HG02588 (cell line): ENCODE measurements at regions not wholly inside any gene's neighbourhood (a gene's known extent, or its start where the extent isn't known, plus 50 kb on each side); places are given as distances from the start of the nearest gene placed in this dataset.
"Not testable (repeated sequence)": the region's sequence is repeated elsewhere in the genome, so short reads cannot be mapped to it uniquely, and the experiment has no call there.

Experiments
- ATAC-seq: cut with Tn5 transposase; IDR thresholded peaks from one replicate; pipeline ENCODE4 v1.9.1; 2021; ENCODE audit warnings: mild to moderate bottlenecking, moderate library complexity; ENCODE audit not compliant: unreplicated experiment

- no peak for ATAC-seq
Measured at GRCh38 chr18:78473563-78473962, 506.1 kb upstream of the SALL3 start.

GRCh38 chr18:78477840-78478239, 501.8 kb upstream of the SALL3 start:
- ATAC-seq, result no peak

- no peak for ATAC-seq
Measured at GRCh38 chr18:78479443-78479842, 500.2 kb upstream of the SALL3 start.

DNA sequence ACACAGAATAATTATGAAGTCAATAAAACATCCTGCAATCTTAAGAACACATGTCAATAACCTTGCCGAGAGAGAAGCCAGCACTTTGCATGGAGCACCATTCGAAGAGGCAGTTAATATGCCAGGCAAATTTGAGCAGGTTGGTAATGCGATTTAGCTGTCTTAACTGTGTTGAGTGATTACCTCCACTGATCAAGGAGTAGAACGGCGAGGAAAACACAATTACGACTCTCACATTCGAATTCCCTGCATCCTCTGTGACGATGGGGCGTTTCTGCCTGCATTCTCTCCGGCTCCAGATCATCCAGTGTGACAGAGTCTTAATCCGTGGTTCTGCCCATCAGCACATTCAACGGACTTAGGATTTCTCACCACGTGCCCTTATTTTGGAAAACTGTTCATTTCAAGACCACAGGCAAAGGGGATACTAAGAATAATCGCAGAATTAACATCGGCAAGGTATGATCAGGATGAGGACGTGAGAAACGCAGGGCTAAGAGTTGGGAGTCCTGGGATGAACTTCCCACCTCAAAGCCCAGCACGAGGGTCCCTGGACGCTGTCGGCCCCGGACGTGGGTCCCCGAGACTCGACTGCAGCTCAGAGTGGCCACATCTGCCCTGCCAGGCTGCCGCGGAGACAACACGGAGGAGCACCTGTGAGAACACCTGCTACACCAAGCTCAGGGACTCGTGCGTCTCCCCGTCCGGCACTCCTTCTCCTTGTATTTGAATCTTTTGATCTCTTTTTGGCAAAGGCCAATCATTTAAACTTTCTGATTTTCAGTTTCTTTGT, 499.2 kb upstream of the SALL3 start:
- no peak for ATAC-seq

DNA sequence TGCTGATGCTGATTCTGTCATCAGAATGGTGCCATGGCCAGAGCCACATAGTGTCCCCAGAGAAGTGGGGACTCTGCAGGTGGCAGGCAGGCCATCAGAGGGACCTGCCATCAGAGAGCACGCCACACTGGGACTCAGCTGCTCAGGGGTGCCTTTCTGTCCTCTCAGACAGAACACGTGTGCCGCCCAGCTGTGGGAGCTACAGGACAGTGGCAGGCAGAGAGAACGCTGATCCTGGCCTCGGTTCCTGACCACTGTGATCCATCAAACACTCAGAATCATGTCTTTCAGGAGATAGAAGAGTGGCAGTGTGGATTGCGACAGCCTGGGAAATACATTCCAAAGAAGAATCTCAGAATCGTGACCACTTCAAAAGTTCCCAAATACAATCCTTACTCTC, 497.2 kb upstream of the SALL3 start:
- no peak for ATAC-seq

- no peak for ATAC-seq
Measured at GRCh38 chr18:78487649-78488048, 492.0 kb upstream of the SALL3 start.

DNA sequence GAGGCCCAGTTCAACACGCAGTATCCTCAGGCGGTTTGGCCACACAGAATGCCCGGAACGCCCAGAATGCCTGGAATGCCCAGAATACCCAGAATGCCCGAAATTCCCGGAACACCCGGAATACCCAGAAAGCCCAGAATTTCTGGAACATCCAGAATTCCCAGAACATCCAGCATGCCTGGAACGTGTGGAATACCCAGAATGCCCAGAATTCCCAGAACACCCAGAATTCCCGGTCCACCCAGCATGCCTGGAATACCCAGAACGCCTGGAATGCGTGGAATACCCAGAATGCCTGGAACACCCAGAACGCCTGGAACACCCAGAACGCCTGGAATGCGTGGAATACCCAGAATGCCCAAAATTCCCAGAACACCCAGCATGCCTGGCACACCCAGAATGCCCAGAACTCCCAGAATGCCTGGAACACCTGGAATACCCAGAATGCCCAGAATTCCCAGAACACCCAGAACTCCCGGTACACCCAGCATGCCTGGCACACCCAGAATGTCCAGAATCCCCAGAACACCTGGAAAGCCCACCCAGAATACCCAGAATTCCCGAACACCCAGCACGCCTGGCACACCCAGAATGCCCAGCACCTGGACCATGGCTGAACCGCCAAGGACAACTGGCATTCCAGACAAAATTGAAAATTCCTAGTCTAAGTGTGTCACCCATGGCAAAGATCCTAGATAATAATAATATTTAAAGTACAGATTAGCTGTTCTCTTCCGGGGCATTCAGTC, 487.4 kb upstream of the SALL3 start:
- ATAC-seq, result no peak

- ATAC-seq, result no peak
Measured at GRCh38 chr18:78492813-78493371, 486.7 kb upstream of the SALL3 start.

DNA sequence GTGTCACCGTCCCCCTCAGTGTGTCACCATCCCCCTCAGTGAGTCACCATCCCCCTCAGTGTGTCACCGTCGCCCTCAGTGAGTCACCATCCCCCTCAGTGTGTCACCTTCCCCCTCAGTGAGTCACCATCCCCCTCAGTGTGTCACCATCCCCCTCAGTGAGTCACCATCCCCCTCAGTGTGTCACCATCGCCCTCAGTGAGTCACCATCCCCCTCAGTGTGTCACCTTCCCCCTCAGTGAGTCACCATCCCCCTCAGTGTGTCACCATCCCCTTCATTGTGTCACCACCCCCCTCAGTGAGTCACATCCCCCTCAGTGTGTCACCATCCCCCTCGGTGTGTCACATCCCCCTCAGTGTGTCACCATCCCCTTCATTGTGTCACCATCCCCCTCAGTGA, 486.1 kb upstream of the SALL3 start:
- ATAC-seq, result not testable (repeated sequence)

DNA sequence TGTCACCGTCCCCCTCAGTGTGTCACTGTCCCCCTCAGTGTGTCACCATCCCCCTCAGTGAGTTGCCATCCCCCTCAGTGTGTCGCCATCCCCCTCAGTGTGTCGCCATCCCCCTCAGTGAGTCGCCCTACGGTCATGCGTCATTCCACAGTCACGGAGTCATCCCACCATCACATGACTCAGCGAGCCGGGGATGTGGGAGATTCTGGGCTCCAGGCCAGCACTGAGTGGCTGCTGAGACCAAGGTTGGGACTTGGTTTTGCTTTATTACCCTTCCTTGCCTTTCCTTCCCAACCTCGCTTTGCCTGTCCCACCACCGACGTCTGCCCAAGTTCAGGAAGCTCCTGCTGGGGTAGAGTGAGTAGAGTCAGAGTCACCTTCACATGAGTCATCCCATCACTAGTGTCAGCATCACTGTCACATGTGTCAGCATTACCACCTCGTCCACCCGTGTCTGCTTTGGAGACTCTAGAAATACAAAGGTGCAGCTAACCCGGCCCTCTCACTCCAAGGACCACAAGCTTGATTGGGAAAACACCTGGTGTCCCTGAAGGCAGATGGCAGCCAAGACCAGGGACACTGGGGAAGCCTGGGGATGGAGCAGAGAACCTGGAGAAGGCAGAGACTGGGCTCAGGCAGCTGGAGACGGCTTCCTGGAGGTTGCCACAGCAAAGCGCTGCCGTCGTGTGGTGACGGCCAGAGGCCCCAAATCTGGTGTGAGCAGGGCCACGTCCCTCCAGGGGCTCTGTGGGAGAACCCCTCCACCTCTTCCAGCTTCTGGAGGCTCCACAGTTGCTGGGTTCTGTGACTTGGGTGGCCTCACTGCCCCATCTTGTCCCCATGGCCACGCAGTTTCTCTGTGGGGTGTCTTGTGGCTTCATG, 485.2 kb upstream of the SALL3 start:
- ATAC-seq, result no peak

DNA sequence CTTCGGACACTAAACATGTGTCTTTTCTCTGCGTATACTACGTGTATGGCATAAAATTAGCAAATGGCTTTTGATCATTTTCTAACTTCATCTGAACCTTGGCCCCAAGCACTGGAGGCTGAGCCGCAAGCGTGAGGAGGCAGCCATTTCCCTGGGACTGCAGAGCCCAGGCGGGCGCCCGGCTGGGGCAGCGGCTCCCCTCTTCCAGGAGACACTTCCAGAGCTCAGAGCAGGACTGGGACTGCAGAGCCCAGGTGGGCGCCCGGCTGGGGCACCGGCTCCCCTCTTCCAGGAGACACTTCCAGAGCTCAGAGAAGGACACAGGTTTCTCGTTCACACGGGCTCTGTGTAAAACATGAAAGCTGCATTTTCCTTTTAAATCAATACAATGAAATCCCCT, 484.1 kb upstream of the SALL3 start:
- no peak for ATAC-seq

DNA sequence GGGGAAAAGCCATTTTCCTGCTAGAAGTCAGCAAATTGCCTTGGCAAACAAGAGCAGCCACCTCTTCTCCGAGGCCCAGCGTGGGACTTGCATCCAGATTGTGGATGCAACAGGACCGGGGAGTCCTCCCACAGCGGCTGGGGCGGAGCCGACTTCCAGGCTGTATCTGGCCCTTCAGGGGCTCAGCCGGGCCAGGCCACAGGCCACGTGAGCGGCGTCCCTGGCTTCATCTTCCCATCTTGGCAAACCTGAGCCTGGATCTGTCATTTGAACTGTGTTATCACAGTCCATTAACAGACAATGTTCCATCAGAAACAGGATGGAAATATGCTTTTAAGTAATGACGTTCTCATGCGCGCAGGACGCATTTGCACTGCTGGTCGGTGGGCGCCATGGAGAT, 483.5 kb upstream of the SALL3 start:
- no peak for ATAC-seq

DNA sequence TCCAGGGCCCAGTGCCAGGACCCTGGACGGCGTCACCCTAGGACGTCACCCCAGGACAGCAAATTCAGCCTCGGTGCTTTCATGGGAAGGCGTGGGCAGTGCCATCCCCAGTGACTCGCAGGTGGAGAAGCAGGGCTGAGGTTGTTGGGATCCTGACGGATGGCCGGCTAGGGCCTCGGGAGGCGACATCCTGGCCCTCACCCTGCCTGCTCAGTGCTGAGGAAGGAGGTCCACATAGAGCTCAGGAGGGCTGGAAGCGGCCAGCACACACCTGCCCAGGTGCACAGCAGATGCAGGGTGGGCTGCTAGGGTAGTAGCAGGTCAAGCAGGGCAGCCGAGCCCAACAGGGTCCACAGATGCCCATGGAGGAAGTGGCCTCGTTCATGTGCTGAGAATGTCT, 482.0 kb upstream of the SALL3 start:
- no peak for ATAC-seq

- ATAC-seq, result no peak
Measured at GRCh38 chr18:78499586-78499985, 480.0 kb upstream of the SALL3 start.

DNA sequence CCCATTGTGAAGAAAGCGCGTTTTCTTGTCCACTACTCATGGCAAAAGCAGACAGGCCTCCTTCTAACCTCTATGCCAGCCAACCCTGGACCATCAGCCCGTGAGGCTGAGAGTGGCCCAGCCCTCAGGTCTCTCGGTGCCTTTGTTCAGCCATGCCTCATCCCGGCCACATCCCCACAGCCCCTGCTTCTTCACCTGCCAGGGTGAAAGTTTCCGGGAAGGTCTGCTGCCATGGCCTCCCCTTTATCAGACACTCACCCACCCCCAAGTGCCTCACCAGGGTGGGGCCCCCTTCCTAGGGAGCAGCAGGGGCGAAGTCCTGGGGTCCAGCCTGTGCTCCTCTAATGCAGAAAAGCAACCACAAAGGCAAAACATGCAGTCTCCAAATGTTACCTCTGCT, 478.4 kb upstream of the SALL3 start:
- ATAC-seq, result no peak

GRCh38 chr18:78503129-78503528, 476.5 kb upstream of the SALL3 start:
- ATAC-seq, result no peak

GRCh38 chr18:78505851-78506461, 473.7 kb upstream of the SALL3 start:
- no peak for ATAC-seq

GRCh38 chr18:78507217-78507616, 472.4 kb upstream of the SALL3 start:
- ATAC-seq, result no peak

DNA sequence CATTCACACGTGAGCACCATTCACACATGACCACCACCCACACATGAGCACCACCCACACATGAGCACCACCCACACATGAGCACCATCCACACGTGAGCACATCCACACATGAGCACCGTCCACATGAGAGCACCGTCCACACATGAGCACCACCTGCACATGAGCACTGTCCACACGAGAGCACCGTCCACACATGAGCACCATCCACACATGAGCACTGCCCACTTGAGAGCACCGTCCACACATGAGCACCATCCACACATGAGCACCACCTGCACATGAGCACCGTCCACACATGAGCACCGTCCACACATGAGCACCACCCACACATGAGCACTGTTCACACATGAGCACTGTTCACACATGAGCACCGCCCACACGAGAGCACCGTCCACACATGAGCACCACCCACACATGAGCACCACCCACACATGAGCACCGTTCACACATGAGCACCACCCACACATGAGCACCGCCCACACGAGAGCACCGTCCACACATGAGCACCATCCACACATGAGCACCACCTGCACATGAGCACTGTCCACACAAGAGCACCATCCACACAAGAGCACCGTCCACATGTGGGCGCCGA, 471.3 kb upstream of the SALL3 start:
- not testable (repeated sequence) for ATAC-seq

DNA sequence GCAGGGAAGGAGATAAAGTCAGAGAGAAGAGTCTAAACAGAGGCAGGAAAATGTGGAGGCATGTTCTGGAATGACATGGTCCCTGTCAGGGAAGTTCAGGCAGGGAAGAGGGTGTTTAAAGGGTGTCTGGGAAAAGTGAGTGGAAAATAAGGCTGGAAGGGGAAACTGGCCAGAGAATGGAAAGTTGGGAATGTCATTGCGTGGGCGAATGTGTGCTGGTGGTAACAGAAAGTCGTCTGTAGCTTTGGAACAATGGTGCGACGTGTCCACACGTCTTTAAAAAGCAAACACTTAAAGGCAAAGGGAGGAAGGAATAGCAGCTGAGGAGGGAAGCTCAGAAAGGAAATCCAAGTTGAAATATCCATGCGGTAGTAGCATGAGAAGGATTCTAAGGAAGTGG, 469.5 kb upstream of the SALL3 start:
- ATAC-seq, result no peak
